ENCODE measurements at regions not wholly inside any gene's neighbourhood (a gene's known extent, or its start where the extent isn't known, plus 50 kb on each side); places are given as distances from the start of the nearest gene placed in this dataset.
"Not testable (repeated sequence)": the region's sequence is repeated elsewhere in the genome, so short reads cannot be mapped to it uniquely, and the experiment has no call there.

DNA sequence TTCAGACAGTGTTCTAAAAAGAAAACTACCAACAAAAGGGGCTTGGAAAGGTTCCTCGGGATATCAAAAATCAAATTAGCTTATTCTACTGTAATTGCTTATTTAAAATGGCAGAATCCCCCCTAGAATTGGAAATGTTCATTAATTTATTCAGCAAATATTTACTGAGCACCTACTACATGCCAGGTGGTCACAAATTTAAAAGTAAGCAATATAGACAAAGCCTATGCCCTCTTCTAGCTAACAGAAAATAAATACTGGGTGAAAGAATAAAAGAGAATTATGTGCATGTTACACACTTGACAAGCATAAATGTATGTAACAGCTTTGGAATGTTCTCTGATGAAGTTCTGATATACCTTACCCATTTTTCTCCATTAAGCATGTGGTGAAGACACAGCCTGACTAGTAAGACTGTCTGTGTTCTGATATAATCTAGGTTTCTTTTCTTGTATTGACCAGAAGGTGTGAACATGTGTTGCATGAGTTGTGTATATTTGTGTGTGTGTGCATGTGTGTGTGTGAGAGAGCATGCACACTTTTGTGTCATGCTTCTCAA is 606.7 kb upstream of the CITED2 start:
- DNase-seq (ENCODE audit: low read depth in 2 of 2), result no peak

DNA sequence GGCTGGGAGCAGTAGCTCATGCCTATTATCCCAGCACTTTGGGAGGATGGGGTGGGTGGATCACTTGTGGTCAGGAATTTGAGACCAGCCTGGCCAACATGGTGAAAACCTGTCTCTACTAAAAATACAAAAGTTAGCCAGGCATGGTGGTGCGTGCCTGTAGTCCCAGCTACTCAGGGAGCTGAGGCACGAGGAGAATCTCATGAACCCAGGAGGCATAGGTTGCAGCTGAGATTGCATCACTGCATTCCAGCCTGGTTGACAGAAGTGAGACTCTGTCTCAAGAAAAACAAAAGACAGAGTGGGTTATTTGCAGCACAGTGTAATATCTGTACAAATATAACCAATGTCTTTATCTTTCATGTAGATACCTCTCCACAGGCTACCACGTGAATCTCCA is 606.2 kb upstream of the CITED2 start:
- peak in 1 of 2 donors; percentile 6 for DNase-seq (ENCODE audit: low read depth in 2 of 2)

DNA sequence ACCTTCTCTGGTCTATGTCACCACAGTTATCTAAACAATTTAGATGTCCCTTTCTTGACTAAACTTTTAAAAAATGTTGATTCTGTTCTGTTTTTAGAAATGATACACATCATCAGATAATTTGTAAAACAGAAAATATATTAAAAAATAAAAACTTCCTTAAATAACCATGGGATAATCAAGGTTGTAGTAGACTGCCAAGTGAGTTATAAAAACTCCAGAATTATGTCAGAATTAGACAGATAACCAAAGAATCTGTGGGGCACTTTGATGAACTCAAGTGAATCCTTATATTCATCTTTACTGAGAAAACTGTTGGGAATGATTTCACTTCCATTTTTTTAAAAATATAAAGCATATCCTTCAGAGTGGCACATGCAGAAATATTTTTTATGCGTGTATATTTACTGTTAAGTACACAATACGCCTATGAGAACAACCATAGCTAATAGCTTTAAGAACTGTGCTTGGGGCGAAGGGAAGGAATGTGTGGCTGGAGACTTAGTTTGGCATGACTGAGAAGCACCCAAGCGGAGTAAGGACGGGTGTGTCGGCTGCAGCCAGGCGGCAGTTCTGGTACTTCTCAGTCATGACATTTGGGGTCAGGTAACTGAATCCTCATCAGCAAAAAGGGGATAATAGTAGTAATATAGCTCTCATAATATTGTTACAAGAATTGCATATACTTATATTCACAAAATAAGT is 604.7 kb upstream of the CITED2 start:
- no peak for DNase-seq (ENCODE audit: low read depth in 2 of 2)

DNA sequence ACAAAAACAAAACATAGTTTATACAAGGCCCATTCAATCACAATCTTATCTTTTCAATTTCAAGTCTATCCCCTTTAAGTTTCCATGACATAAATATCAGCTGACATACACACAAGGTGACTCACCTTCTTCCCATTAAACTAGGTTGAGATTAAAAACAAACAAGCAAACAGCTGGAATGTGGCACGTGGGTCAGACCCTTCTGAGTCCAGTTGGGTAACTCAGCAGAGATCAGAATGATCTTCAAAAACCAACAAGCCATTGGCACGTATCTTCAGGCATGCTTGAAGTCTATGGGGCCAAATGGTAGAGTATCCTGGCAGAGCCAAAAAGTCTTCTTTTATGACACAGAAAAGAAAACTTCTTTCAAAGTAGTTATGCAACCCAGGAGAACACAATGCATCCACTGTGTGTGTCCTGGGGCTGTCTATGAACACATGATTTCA is 603.5 kb upstream of the CITED2 start:
- peak in 1 of 2 donors; percentile 58 for DNase-seq (ENCODE audit: low read depth in 2 of 2)

DNA sequence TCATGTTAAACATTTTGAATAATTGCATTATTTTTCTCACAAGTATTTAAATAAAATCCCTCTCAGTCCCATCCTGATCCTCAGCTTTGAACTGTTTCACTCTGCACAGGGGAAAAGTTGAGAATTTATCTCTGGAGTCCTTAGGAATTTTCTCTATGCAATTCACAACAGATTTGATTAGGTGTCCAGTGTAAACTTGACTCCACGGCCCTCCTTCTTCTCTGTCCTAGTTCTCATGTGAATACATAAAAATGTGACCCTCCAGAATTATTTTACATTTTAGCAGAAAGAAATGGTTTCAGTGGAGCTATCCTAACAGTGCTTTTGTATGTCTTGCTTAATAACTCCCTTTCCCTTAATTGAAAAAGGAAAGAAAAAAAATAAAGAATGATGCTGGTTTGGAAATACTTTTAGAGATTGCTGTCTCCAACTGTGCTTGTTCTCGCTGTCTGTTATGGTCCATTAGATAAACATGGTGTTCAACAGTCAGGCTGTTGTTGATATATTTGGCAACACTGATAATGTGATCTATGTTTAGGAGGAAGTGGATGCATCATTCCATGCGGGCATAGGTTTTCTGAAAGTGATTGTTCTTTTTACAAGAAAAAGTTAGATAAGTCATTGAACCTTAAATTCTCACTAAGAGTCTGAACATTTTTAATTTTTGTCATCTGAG is 599.4 kb upstream of the CITED2 start:
- DNase-seq (ENCODE audit: low read depth in 2 of 2), result peak; percentile 82 to 96

DNA sequence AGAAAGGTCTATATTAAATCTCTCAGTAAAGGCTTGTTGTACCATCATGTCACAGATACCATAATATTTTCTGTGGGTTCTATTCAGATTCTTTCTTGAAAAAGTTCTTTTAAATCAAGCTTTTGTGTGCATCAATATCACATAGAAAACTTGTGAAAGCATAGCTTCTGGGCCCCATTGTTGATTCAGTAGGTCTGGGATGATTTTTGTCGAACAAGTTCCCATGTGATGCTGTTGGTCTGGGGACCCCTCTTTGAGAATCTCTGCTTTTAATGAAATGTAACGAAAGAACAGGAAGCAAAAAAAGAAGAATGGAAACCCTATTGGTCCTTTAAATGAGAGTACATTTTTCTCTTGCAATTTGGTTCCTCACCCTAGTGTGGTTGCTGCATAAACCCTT is 597.7 kb upstream of the CITED2 start:
- no peak for DNase-seq (ENCODE audit: low read depth in 2 of 2)

DNA sequence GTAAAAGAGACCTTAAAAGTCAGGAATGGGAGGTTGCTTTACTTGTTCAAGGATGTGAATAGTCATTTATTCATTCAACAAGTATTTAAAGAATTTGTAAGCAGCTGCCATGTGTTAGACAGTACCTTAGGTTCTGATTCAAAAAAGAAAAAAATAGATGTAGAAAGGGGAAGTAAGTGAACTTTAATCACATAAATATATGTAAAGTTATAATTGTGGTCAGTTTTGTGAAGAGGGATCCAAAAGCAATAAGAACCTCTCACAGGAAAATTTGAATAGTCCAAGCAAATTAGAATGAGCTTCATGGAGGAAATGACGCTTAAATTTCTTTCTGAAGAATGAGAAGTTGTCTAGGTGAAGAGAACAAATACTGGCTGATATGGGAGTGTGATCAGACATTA is 596.1 kb upstream of the CITED2 start:
- DNase-seq (ENCODE audit: low read depth in 2 of 2), result peak in 1 of 2 donors; percentile 82

DNA sequence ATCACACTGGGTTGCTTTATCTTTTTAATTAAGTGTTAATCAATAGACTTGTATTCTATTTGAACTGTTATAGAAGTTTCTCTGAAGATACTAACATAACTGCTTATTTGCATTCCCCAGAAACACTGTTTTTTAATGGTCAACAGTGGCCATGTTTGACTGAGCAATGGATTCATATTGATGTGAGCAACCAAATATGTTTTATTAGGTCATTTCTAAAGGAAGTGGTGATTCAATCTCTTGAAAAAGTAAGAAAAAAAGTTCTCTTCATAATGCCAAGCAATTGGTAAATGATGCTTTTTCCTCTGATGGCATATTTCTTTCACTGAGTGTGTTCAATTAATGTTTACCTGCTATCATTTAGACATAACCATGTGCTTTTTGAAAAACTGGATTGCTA is 593.0 kb upstream of the CITED2 start:
- DNase-seq (ENCODE audit: low read depth in 2 of 2), result peak in 1 of 2 donors; percentile 76

DNA sequence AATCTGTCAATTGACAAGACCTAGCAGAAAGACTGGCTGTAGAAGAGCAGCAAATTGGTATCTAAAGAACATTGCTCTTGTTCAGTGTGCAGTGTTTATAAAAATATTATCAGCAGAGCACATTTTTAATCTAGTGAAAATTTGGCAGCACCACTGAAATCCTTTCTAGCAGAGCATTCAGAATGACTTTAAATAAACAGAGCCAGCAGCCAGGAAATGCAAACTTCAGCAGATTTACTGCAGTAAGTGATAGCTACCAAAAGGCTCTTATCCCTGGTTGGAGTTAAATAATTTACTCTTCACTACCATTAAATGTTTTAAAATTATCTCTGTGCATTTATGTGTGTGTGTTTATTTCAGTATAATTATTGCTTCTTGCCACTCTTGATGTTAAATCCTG is 590.9 kb upstream of the CITED2 start:
- peak; percentile 52 to 63 for DNase-seq (ENCODE audit: low read depth in 2 of 2)

DNA sequence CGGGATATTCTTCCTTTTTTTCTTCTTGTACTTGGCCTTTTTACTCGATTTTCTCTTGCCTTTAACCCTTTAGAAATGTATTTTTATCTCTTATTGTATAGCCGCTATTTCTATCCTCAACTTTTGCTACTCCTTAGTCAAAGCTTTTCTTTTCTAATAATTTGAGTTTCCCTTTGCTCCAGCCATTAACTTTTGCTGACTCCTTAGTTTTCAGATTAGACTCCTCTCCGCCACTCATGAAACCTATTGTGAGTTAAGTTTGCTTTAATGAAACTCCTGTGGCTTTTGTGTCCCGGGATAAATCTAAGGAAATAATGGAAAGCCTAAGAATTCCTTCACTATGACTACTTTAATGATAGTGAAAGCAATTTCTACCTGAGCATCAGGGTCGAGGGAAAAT is 590.3 kb upstream of the CITED2 start:
- DNase-seq (ENCODE audit: low read depth in 2 of 2), result no peak

DNA sequence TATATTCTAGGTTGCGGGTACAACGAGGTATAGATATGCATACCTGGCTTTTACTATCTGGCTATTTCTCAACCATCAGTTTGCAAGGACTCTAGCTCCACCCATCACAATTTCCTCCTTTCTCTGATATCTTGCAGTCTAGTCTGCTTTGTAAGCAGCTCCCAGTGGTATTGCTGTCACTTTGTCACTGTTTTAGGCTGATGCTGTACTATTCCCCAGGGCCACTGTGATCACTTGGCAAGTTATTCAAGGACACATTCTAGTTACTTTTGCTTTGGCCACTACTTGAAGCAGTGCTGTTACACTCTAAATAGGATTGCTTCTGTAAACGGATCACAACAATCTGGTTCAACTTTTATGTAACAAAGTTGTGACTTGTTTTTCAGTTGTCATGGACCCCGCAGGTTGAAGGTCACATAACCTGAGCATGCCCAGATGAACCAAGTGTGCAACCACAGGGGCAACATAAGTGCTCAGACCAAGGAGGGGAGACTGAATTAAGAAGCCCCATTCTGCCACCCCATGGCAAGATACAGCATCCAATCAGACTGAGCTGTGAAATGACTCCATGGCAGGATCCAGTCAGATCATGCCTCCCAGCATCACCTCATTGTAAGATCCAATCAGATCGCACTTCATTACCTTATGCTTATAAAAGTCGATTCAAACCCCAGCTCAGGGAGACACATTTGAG is 588.4 kb upstream of the CITED2 start:
- DNase-seq (ENCODE audit: low read depth in 2 of 2), result no peak

DNA sequence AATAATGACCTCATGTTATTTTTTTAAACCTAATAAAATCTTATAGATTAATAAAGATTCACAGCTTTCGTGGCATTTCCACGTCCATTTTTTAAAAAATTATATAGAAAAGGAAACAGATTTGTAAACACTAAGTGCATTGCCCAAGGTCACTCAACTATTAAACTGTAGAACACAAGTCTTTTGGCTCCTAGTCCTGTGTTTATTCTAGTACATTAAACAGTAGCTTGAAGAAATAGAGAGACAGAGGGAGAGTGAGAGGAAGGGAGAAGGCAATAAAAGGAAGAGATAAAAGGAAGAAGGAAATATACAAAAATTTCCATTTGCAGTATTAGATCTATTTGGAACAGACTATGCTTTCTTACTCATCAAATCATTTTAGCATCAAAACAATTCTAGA is 586.7 kb upstream of the CITED2 start:
- no peak for DNase-seq (ENCODE audit: low read depth in 2 of 2)

DNA sequence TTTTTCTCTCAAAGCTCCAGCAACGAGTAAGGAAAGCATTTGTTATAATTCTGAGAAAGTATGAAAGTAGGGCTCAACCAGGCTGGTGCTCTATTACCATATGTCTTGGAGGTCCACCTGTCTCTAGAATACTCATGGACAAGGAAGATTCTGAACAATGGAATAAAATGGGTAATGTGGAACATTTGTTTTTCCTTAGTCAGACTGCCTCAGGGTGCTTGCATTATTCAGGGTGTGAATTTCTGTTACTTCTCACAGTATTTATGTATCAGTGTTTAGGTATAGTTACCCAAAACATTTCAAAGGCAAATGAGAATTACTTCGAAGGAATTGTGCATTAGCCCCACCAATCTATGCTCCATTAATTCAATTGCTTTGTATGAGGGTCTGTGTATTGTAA is 586.2 kb upstream of the CITED2 start:
- no peak for DNase-seq (ENCODE audit: low read depth in 2 of 2)

DNA sequence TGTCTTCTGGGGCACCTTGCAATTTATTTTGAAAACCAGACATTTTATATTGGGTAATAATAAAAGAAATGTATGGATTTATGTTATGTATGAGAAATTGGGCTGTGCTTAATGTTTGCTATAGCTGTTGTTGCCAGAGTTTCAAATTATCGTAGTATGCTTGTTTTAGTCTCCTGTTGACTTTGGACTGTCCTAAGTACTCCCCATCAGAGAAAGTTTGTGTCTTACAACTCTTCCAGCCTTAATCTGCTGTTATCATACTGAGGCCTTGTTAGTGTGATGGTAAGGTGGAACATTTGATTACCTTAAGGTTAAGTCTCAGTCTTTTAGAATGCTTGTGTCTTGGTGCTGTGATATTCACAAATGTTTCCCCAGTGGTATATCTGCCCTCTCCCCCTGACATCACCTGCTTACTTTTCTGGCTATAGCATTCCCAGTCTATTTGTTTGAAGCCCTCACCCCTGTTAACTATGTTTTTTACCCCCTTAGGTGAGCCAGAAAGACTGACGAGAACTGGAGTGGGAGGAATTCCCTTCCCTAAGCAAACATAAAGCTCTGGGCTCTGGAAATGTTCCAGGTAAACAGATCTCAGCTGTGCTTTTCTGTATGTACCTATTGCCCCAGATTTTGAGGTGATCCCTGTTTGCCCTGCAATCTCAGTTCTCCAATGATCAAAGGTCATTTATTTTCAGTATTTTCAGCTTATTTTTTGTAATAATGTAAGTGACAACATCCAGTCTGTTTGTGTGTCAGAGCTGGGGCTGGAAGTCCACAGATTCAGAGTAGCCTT is 581.1 kb upstream of the CITED2 start:
- peak in 1 of 2 donors; percentile 12 for DNase-seq (ENCODE audit: low read depth in 2 of 2)

DNA sequence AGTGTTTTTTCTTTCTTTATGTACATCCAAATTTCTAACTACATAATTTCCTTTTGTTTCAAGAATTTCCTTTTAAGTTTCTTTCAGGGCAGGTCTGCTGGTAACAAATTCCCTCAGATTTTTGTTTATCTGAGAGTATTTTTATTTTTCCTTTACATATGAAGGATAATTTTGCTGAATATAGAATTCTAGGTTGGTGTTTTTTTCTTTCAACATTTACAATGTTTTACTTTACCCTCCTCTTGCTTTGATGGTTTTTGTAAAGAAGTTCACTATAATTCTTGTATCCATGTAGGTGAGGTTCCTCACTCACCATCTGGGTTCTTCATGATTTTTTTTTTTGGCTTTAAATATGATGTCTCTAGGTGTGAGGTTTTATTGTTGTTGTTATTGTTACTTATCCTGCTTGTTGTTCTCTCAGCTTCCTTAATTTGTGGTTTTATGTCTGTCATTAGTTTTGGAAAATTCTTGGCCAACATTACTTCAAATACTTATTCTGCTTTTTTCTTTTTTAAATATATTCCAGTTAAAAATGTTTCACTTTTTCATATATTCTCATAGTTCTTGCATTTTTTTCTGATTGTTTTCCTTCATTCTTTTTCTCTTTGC is 580.1 kb upstream of the CITED2 start:
- DNase-seq (ENCODE audit: low read depth in 2 of 2), result no peak

DNA sequence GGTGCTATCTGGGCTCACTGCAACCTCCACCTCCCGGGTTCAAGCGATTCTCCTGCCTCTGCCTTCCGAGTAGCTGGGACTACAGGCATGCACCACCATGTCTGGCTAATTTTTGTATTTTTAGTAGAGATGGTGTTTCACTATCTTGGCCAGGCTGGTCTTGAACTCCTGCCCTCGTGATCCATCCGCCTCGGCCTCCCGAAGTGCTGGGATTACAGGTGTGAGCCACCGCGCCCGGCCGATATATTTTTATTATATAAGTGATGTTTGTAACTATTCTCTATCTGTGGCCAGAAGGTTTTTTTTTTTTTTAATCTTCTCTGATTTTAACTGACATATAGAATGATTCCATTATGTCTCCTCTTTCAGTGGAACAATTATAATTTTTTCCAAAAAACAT is 579.3 kb upstream of the CITED2 start:
- DNase-seq (ENCODE audit: low read depth in 2 of 2), result not testable (repeated sequence)

DNA sequence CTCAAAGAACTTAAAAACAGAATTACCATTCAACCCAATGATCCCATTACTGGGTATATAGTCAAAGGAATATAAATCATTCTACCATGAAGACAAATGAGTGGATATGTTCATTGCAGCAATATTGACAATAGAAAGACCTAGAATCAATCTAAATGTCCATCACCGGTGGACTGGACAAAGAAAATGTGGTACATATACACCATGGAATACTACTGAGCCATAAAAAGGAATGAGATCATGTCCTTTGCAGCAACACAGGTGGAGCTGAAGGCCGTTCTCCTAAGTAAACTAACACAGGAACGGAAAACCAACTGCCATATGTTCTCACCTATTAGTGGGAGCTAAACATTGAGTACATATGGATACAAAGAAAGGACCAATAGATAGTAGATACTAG is 576.7 kb upstream of the CITED2 start:
- DNase-seq (ENCODE audit: low read depth in 2 of 2), result no peak

DNA sequence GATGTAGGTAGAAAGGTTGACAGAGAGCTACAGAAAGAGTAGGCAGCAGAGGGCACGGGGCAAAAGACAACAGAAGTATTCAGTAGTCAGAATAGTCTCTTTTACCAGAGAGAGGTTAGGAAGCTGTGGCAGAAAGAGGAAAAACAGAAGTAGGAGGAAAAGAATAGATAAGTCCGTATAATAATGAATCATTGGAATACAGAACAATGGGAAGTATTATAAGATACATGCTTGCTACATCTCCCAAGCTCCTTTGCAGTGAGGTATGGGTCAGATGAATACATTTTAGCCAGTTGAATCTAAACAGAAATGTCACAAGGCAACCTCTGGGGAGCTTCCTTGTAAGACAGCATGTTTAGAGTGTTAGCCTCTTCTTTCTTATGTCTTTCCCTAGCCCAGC is 570.5 kb upstream of the CITED2 start:
- no peak for DNase-seq (ENCODE audit: low read depth in 2 of 2)

DNA sequence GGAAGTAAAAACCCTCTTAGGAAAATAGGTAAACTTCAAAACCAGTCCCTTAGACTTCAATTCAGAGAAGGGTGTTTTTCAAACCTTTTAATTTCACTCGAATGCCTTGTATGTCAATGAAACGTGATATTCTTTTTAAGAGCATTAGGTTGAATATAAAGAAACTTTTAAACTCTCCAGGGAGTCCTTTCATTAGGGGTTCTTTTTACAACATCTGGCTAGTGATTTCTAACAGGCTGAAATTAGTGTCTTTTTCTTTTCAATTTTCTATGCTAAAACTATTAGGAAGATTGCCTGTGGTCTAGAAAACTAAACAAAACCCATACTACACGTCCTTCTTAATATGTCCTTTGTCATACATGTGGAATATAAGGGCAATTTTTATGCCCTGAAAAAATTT is 569.7 kb upstream of the CITED2 start:
- no peak for DNase-seq (ENCODE audit: low read depth in 2 of 2)

DNA sequence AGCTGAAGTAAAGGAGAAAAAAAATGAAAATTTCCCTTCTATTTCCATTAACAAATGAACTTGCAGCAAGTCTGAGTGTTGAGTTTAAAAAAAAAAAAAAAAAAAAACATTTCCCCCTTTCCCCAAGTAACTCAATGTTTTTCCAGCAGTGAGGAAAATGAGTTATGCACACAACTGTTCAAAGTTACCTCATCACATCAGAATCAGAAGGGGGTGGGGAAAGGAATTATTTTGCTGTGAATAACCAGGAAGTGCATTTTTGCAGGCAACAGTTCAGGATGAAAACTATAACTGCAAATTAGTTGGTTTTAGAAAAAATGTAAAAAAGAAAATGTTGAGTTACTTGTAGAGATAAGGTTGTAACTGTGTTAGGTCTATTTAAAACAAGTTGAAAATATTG is 568.9 kb upstream of the CITED2 start:
- peak; percentile 88 to 93 for DNase-seq (ENCODE audit: low read depth in 2 of 2)

DNA sequence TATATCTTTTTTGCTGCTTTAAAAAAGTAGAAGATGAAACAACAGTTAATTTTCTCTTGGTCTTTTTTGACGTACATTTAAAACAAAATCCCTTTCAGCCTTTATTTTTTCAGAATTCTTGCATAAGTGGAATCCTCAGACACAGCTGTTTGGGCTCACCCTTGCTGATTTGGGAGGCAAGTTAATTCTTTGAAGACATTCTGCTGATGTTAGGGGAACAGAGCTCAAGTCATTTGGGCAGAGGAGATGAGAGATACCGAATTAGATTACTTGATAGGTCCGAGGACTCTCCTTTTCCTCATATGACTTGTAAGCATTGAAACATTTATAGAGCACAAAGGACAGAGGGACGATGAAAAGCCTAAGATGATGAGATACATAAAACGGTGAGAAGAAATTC is 567.9 kb upstream of the CITED2 start:
- DNase-seq (ENCODE audit: low read depth in 2 of 2), result no peak

All from lung microvascular endothelial cell (primary cell).